T-helper 22 cell (primary cell): ENCODE measurements at regions not wholly inside any gene's neighbourhood (a gene's known extent, or its start where the extent isn't known, plus 50 kb on each side); places are given as distances from the start of the nearest gene placed in this dataset.

Experiments used
- DNase-seq: peaks from one replicate; pipeline ENCODE4 v3.0.0-alpha.2; 2020; ENCODE audit warnings: low read depth

- no peak for DNase-seq
Measured at GRCh38 chr9:20291201-20291600, 331.1 kb downstream of the MLLT3 start.

GRCh38 chr9:20290257-20290656, 332.0 kb downstream of the MLLT3 start:
- no peak for DNase-seq

DNA sequence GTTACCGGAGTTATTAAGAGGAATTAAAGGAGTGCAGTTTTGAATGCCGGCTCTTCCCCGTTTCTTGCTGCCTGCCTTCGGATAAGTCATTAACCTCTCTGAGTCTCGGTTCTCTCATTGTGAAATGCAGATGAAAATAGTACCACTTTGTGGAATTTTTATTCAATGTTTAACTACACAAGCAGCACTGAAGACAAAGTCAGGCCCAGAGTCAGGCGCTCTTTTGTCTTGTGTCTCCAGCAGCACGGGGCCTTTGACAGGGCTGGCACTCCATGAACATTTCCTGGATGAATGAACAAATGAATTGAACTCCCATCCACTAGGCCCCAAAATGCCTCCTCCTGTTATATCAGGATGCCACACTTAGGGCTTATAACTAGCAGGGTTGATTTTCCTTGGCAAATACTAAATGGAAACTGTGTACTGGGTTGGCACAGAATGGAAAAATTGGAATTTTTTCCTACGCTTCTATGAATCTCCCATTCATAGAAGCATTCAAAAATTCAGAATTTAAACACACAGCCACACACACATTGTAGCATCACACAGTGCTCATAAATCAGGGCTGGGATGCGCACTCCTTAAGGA, 332.8 kb downstream of the MLLT3 start:
- DNase-seq = no peak

DNA sequence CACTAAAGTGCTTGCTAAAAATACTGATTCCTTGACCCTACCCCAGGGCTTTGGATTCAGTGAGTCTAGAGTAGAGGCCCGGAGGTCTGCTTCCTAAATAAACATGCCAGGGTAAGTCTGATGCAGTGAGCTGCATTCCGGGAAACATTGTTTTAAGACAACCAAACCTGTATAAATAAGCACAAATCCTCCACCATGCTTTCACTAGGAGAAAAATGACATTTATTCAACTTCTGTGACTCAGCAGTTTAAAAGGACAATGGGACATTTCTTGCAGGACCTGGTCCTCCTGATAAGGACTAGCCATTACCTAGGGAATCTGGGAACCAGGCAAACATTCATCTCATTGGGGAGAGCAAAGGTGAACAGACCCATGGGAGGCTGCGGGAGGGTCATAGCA, 335.3 kb downstream of the MLLT3 start:
- no peak for DNase-seq

DNA sequence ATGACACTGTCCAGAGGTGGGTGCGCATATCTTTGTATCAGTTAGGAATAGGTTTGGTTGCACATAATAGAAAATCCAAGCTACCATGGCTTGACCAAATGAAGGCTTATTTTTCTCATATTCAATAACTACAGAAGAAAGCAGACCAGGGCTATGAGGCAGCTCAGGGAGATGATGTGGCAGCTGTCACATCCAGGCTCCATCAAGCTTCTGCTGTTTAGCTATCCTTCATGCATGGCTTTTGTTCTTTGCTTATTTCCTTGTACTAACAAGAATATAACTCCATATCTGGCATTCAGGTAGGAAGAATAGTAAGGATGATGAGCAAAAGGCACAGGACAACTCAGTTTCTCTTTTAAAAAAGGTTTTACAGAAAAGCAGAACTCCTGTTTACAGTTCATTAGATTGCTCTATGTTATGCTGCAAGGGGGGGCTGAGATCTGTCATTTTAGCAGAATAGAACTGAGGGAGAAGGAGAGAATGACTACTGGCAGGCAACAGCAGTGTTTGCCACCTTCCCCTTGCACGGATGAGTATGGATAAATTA, 336.1 kb downstream of the MLLT3 start:
- no peak for DNase-seq

DNA sequence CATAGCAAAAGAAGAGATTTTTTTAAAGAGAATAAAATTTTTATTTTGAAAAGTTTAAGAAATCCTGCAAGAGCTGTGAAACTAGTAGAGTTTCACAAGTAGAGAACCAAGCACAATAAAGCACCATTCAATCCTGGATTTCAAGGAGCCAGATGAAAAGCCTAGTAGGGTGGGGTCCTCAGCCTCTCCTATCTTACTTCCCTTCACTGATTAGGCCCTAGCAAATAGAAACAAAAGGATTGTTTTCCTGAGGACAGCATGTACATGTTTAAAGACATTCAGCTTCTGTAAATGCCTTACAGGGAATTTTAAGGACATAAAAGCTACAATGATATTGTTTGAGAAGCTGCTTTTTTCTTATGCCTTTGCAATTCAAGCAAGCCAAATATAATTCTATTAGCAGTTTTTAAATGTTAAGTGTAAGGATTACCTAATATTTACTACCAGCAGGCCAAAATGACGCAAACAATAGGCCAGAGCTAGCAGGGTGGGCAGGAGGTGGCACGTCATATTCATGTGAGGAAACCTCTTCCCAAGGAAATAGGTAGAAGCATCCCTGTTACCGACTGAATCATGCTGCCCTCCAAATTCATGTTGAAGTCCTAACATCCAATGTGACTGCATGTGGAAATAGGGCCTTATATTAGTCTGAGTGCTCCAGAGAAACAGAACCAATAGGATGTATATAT, 337.6 kb downstream of the MLLT3 start:
- DNase-seq = no peak

DNA sequence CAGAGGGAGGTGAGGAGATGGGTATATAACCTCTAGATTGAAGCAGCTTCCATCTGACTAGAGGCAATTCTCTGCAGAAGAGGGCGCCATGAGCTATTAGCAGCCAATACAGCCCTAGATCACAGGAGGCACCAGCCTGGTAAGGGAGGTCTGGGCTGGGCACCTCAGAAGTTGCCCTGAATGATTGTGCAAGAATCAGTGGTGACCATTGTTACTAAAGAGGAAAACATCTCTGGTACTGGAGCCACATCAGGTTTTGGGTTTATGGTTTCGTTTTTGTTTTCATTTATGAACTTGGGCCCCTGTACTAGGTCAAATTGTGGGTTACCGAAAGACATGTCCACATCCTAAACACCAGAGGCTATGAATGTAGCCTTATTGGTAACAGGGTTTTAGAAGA, 342.0 kb downstream of the MLLT3 start:
- no peak for DNase-seq

- DNase-seq = no peak
Measured at GRCh38 chr9:20276762-20277161, 345.5 kb downstream of the MLLT3 start.

- no peak for DNase-seq
Measured at GRCh38 chr9:20271723-20272122, 350.6 kb downstream of the MLLT3 start.

GRCh38 chr9:20271096-20271495, 351.2 kb downstream of the MLLT3 start:
- no peak for DNase-seq

GRCh38 chr9:20270161-20270560, 352.1 kb downstream of the MLLT3 start:
- no peak for DNase-seq

GRCh38 chr9:20269620-20270019, 352.7 kb downstream of the MLLT3 start:
- DNase-seq = no peak

DNA sequence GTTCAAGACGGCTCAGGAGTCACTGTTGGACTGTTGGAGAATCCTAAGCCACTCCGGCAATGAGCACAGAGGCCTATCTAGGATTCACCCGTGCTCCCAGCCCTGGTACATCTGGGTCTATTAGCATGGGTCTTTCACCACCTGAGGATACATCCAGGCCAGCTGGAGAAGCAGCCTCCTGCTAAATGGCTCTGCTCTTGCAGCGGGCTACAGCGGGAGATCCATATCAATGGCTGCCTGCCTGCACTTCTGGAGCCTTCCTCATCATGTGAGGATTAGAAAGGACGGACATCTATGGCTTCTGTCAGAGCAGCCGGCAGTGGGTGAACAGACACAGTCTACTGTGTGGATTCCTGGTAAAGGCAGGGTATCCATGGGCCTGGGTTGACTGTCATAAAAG, 357.4 kb downstream of the MLLT3 start:
- no peak for DNase-seq

DNA sequence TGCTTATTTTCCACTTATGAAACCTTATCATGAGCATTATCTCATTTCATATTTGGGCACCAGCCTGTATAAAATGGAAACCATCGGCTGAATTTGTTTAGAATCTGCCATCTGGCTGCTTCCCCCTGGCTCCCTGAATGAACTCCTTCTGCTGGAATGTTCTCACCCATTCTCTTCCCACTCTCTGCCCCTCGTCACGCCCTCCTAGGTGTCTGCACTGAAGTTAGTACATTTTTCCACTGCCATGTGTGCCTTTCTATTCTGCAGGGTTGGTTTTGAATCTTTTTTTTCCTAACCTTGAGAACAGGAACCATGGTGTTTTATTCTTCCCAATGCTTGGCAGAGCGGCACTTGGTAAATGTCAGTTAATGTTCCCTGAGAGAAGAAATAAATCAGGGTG, 359.7 kb downstream of the MLLT3 start:
- no peak for DNase-seq

- no peak for DNase-seq
Measured at GRCh38 chr9:20256284-20256948, 365.9 kb downstream of the MLLT3 start.

DNA sequence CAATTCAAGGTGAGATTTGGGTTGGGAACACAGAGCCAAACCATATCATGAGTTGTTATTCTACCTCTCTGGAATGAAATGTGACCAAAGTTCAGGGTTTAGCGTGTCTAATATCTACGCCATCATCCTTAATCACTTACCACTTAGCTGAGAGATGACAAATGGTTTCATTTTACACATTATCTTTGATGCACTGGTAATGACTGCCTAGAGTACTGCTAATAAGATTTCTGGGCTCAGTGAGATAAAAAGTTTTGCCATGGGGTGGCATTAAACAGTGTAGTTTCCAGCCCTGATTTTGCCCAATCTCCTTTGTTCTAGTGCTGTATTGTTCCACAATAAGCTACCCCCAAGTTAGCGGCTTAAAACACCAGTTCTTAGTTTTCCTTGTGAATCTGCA, 367.2 kb downstream of the MLLT3 start:
- DNase-seq = no peak

- no peak for DNase-seq
Measured at GRCh38 chr9:20253635-20254034, 368.7 kb downstream of the MLLT3 start.

DNA sequence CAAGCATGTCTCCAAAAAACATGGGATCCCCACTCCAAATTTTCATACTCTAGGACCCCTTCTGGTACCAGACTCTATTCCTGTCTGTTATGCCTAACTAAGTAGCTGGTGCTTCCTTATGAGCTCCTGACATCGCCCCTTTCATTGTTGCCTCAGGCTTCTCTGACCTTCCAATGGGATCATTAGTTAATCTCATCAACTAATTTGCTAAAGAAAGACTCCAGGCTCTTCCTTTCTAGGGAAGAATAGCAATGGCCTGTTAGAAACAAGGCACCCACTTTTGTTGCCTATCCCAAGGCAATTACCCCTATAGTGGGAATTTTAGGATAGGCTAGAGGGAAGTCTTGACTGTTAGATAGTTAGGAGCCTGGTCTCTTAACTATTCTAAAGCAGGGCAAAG, 369.5 kb downstream of the MLLT3 start:
- DNase-seq = no peak

DNA sequence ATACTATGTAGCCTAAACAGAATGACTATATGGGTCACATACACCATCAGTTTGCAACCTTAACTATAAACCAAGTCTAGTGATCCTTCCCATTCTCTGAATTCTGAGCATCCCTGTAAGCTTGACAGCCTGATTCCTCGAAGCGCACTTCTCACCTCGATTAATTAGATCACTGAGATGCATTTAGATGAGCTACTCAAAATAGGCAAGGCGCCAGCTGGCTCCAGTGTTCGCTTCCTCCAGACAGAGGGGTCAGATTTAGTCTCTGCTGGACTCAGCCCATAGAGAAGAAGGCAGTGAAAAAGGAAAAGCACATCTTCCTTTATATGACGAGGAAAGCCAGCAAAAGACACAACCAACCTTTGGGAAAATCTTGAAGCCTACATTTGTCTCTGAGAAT, 371.5 kb downstream of the MLLT3 start:
- no peak for DNase-seq

DNA sequence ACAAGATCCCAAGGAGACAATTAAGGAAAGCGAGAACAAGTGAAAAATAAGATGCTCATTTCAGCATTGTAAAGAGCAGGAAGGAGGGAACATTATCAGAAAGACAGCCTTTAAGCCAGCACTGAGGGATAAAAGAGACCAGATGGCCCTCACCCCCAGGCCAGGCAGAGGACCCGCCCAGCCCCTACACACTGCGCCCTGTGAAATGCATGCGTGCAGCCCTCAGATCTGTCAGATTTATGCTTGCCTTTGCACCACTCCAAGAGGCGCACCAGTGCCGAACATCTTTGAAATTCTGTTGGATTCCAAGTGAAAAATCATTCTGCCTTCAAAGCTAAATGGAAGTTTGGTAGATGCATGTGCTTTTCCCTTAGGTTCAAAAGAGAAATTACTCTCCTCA, 378.0 kb downstream of the MLLT3 start:
- DNase-seq = no peak

GRCh38 chr9:20243841-20244240, 378.5 kb downstream of the MLLT3 start:
- no peak for DNase-seq

DNA sequence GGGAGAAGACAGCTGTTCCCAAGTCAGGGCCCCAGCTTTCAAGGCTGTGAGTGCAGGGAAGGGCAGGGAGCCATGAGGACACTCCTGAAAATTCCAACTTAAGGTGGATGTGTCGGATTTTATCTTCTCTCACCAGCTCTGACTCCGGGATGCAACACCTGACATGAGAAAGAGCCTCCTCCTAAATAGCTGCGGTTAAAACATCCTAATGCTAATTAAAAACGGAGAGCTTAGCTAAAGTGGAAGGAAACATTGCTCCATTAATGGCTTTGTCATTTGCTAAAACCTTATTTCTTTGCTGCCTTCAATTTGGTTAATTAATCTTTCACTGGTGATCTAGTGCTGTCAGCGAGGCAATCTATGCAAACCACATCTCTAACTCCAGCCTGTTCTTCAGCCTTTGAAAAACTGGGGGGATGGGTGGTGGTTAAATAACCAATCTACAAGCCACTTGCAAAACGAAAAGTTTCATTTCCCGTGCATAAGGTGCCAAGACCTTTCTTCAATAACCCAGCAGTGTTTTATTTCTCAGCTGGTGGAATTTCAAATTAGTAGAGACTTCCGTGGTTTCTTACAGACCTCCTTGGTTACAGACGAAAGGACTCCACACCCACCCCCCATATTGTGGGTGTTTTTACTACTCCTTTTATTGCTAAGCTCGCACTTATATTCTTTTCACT, 379.6 kb downstream of the MLLT3 start:
- no peak for DNase-seq

- DNase-seq = no peak
Measured at GRCh38 chr9:20240498-20240897, 381.8 kb downstream of the MLLT3 start.
